ENCODE measurements at regions not wholly inside any gene's neighbourhood (a gene's known extent, or its start where the extent isn't known, plus 50 kb on each side); places are given as distances from the start of the nearest gene placed in this dataset.

- Histone ChIP-seq H3K4me1 (ENCODE audit: control insufficient read depth in 5 of 5, insufficient read depth in 5 of 5, low read length in 5 of 5) (peaks cover 0 to 5% (median 0%) of the 10 kb centered on the region in 5 donors), H3K27me3 (ENCODE audit: control insufficient read depth in 3 of 3, insufficient read depth in 3 of 3, low read length in 2 of 3) (no peaks in the 10 kb centered on the region), H3K36me3 (ENCODE audit: control insufficient read depth in 4 of 4, insufficient read depth in 4 of 4, low read length in 4 of 4) (no peaks in the 10 kb centered on the region), H3K27ac (ENCODE audit: low read depth in 1 of 2, low read length in 1 of 2) (peak overlapping the region in 1 of 2 donors; percentile 92), H3K9me3 (ENCODE audit: control insufficient read depth in 4 of 4, insufficient read depth in 3 of 4, low read length in 3 of 4) (peaks cover 0 to 2% (median 0%) of the 10 kb centered on the region in 4 donors), H3K9ac (ENCODE audit: insufficient read depth in 1 of 2, low read length in 2 of 2) (no peak overlapping the region), H3K4me3 (no peak overlapping the region)
- DNase-seq, result no peak
- no peak for TF ChIP-seq CTCF (IDR thresholded peaks at IDR 0.05; ENCODE audit: control extremely low read depth, extremely low read depth)
- ATAC-seq (ENCODE audit: insufficient read depth, low FRiP score), result no peak
- 94 to 95% methylated on average over 5 of the region's 5 CpGs for WGBS, 2 donors
Measured at GRCh38 chr5:173768267-173768806, 119.8 kb upstream of the CPEB4 start.

GRCh38 chr5:173768891-173769290 lies 119.3 kb upstream of the CPEB4 start:
- Histone ChIP-seq H3K4me3 (no peak overlapping the region), H3K36me3 (ENCODE audit: control insufficient read depth in 4 of 4, insufficient read depth in 4 of 4, low read length in 4 of 4) (no peaks in the 10 kb centered on the region), H3K4me1 (ENCODE audit: control insufficient read depth in 5 of 5, insufficient read depth in 5 of 5, low read length in 5 of 5) (peaks cover 0 to 5% (median 0%) of the 10 kb centered on the region in 5 donors), H3K9ac (ENCODE audit: insufficient read depth in 1 of 2, low read length in 2 of 2) (no peak overlapping the region), H3K9me3 (ENCODE audit: control insufficient read depth in 4 of 4, insufficient read depth in 3 of 4, low read length in 3 of 4) (peaks cover 0 to 2% (median 0%) of the 10 kb centered on the region in 4 donors), H3K27me3 (ENCODE audit: control insufficient read depth in 3 of 3, insufficient read depth in 3 of 3, low read length in 2 of 3) (no peaks in the 10 kb centered on the region), H3K27ac (ENCODE audit: low read depth in 1 of 2, low read length in 1 of 2) (peak overlapping the region in 1 of 2 donors; percentile 92)
- no peak for ATAC-seq (ENCODE audit: insufficient read depth, low FRiP score)
- DNase-seq, result no peak
- WGBS, 2 donors, result 88 to 95% methylated on average over 1 of the region's 1 CpG
- no peak for TF ChIP-seq CTCF (IDR thresholded peaks at IDR 0.05; ENCODE audit: control extremely low read depth, extremely low read depth)

GRCh38 chr5:173770637-173771036 lies 117.5 kb upstream of the CPEB4 start:
- H3K4me3 ChIP-seq, result no peak overlapping the region
- 96% methylated on average over 2 of the region's 2 CpGs for WGBS, 2 donors
- peaks cover 0 to 5% (median 0%) of the 10 kb centered on the region in 5 donors for H3K4me1 ChIP-seq (ENCODE audit: control insufficient read depth in 5 of 5, insufficient read depth in 5 of 5, low read length in 5 of 5)
- ATAC-seq (ENCODE audit: insufficient read depth, low FRiP score) (no peak), DNase-seq (no peak)
- no peak overlapping the region for H3K27ac ChIP-seq (ENCODE audit: low read depth in 1 of 2, low read length in 1 of 2)
- no peaks in the 10 kb centered on the region for H3K27me3 ChIP-seq (ENCODE audit: control insufficient read depth in 3 of 3, insufficient read depth in 3 of 3, low read length in 2 of 3)
- H3K9ac ChIP-seq (ENCODE audit: insufficient read depth in 1 of 2, low read length in 2 of 2), result no peak overlapping the region
- H3K36me3 ChIP-seq (ENCODE audit: control insufficient read depth in 4 of 4, insufficient read depth in 4 of 4, low read length in 4 of 4), result no peaks in the 10 kb centered on the region
- peaks cover 0 to 2% (median 0%) of the 10 kb centered on the region in 4 donors for H3K9me3 ChIP-seq (ENCODE audit: control insufficient read depth in 4 of 4, insufficient read depth in 3 of 4, low read length in 3 of 4)
- TF ChIP-seq CTCF (IDR thresholded peaks at IDR 0.05; ENCODE audit: control extremely low read depth, extremely low read depth), result no peak

Measured in lung (tissue), 11 donors.